Fibroblast of lung (primary cell): ENCODE measurements at regions not wholly inside any gene's neighbourhood (a gene's known extent, or its start where the extent isn't known, plus 50 kb on each side); places are given as distances from the start of the nearest gene placed in this dataset.

Experiments
- CTCF ChIP-seq, 2 donors: IDR thresholded peaks in 1 of 2; conservative IDR thresholded peaks in 1 of 2; 1 replicate in 1 of 2; 2 replicates in 1 of 2; pipeline ENCODE4 v1.5.1; 2011 to 2012; ENCODE audit warnings: low read length in 2 of 2, control low read depth in 1 of 2, inconsistent platforms in 1 of 2, low read depth in 1 of 2, mild to moderate bottlenecking in 1 of 2
- EZH2 ChIP-seq: IDR thresholded peaks from 2 replicates; pipeline ENCODE4 v1.5.1; 2012; ENCODE audit warnings: low read length, control low read depth, mild to moderate bottlenecking; ENCODE audit errors: missing control alignments

GRCh38 chr5:142465476-142465875 is 140.7 kb upstream of the SPRY4 start:
- TF ChIP-seq CTCF (conservative IDR thresholded peaks at IDR 0.05 in 1 of 2, IDR thresholded peaks at IDR 0.05 in 1 of 2; ENCODE audit: low read depth in 1 of 2, low read length in 2 of 2) (no peak), EZH2 (no peak)
